Sigmoid colon (tissue), 4 donors: ENCODE measurements at regions not wholly inside any gene's neighbourhood (a gene's known extent, or its start where the extent isn't known, plus 50 kb on each side); places are given as distances from the start of the nearest gene placed in this dataset.

Experiments
- POLR2AphosphoS5 ChIP-seq, 4 donors: sonication (generic); formaldehyde crosslinking; IDR thresholded peaks; one replicate each; pipeline ENCODE4 v1.6.1; 2017; ENCODE audit warnings: antibody characterized with exemption in 4 of 4
- TF ChIP-seq, protein P1 (sequence below), 4 experiments: fragments of 450-650 bp in 3 of 4; fragments of 200-600 bp in 1 of 4; IDR thresholded peaks; one replicate each; pipeline ENCODE4 v1.5.1; 2016 to 2019; ENCODE audit warnings: antibody characterized with exemption in 4 of 4, mild to moderate bottlenecking in 3 of 4, moderate library complexity in 2 of 4

DNA sequence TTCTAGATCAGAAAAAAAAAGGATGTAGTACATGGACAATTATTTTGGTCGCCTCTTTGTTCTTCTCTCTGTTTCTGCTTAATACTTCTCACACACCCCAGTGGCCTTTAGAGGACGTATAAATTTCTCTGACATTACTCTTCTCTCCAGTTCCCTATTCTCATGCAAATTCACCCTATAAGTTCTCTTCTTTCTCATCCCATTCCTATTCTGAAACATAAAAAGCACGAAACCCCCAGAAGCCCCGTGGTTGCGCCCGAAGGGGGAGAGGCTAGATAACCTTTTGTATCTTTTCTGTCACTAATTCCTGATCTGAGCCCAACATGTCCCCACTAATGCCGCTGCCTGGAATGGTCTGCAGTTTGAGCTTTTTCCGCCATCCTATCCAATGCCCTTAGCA, 136.9 kb downstream of the SKIDA1 start:
- TF ChIP-seq, protein P1, sequence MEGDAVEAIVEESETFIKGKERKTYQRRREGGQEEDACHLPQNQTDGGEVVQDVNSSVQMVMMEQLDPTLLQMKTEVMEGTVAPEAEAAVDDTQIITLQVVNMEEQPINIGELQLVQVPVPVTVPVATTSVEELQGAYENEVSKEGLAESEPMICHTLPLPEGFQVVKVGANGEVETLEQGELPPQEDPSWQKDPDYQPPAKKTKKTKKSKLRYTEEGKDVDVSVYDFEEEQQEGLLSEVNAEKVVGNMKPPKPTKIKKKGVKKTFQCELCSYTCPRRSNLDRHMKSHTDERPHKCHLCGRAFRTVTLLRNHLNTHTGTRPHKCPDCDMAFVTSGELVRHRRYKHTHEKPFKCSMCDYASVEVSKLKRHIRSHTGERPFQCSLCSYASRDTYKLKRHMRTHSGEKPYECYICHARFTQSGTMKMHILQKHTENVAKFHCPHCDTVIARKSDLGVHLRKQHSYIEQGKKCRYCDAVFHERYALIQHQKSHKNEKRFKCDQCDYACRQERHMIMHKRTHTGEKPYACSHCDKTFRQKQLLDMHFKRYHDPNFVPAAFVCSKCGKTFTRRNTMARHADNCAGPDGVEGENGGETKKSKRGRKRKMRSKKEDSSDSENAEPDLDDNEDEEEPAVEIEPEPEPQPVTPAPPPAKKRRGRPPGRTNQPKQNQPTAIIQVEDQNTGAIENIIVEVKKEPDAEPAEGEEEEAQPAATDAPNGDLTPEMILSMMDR (IDR thresholded peaks at IDR 0.05) = no peak
- TF ChIP-seq POLR2AphosphoS5 (IDR thresholded peaks at IDR 0.05) = no peak
